ENCODE measurements at regions not wholly inside any gene's neighbourhood (a gene's known extent, or its start where the extent isn't known, plus 50 kb on each side); places are given as distances from the start of the nearest gene placed in this dataset.

DNA sequence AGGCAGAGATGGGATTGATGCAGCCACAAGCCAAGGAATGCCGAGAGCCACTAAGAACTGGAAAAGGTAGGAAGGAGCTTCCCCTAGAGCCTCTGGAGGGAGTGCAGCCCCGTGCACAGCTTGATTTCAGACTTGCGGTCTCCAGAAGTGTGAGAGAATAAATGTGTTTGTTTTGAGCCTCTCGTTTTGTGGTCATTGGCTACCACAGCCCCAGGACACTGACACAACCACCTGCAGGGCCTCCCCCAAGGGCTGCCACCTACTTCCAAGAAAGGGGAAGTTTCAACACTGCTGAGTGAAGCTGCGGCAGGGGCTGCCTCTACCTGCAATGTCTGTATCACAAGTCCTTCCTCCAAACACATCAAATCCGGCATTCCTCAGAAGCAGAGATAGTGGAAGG is 346.9 kb downstream of the C16orf95 start:
- no peak for TF ChIP-seq EZH2phosphoT487 (IDR thresholded peaks at IDR 0.05; ENCODE audit: insufficient read depth, low read depth)
- TF ChIP-seq EZH2 (IDR thresholded peaks at IDR 0.05; ENCODE audit: insufficient read depth, poor library complexity, severe bottlenecking): no peak

Measured in GM23248 (cell line).